Germinal center (tissue), 1 donor: ENCODE measurements at regions not wholly inside any gene's neighbourhood (a gene's known extent, or its start where the extent isn't known, plus 50 kb on each side); places are given as distances from the start of the nearest gene placed in this dataset.
"Not testable (repeated sequence)": the region's sequence is repeated elsewhere in the genome, so short reads cannot be mapped to it uniquely, and the experiment has no call there.

Source experiments
- DNase-seq: peaks from one replicate; pipeline ENCODE4 v3.0.0; 2012; ENCODE audit warnings: mixed read lengths, low spot score

DNA sequence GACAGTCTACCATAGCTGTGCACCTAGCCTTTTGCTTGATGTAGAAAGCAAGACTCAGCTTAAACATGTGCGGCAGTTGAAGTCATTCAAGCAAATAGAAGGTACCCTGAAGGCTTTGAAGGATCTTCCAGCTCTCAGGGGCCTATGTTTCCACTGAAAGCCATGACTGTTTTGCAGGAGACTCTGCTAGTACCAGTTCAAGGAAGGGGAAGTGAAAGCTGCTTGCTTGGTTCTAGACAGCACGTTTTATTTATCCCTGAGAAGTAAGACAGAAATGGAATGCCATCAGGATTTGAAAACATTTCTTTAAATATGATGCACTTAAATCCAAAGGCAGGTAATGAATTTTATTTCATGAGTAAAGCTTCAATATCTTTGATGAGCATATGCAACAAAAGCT, 311.4 kb downstream of the PDCD6IP start:
- peak; percentile 19 for DNase-seq

DNA sequence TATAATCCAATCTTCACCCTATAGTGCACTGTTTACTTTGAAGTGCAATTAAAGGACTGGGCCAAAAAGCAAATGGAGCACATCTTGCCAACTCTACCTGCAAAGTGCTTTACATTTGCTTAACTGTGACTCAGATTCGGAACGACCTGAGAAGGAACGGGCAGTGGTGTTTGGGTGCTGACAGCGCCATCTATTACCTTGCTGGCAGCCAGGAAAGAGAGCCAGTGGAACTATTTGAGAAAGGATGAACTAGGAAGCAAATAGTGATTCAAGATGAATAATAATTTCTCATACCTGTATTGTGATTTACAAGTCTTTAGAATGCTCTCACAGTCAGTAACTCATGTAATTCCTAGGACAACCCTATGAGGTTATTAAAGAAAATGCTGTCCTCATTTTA, 312.9 kb downstream of the PDCD6IP start:
- DNase-seq, result no peak

DNA sequence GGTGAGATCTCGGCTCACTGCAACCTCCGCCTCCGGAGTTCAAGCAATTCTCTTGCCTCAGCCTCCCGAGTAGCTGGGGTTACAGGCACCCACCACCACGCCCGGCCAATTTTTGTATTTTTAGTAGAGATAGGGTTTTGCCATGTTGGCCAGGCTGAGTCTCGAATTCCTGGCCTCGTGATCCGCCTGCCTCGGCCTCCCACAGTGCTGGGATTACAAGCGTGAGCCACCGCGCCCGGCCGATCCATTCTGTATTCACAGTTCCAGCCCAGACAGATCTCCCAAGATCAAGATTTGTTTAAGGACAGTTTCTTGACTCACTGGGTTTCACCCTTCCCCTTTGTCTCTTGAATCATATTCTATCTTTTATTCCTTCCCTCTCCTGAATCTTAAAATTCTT, 313.8 kb downstream of the PDCD6IP start:
- DNase-seq, result not testable (repeated sequence)

DNA sequence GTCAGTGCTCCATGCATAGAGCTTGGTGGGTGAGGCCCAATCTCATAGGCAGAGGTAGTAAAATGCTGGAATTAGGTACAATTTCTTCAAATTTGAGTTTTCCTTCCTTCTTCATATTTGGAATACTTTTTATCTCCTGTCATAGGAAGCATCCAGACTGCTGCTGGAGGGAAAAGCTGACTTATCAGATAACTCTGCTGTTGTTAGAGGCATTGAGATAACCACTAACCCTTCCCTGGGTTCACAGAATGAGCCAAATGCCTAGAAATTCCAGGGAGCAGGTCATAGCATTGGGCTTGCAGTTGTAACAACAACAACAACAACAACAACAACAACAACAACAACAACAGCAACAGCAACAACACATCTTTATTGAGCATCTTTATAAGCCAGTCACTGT, 332.7 kb downstream of the PDCD6IP start:
- DNase-seq, result no peak

DNA sequence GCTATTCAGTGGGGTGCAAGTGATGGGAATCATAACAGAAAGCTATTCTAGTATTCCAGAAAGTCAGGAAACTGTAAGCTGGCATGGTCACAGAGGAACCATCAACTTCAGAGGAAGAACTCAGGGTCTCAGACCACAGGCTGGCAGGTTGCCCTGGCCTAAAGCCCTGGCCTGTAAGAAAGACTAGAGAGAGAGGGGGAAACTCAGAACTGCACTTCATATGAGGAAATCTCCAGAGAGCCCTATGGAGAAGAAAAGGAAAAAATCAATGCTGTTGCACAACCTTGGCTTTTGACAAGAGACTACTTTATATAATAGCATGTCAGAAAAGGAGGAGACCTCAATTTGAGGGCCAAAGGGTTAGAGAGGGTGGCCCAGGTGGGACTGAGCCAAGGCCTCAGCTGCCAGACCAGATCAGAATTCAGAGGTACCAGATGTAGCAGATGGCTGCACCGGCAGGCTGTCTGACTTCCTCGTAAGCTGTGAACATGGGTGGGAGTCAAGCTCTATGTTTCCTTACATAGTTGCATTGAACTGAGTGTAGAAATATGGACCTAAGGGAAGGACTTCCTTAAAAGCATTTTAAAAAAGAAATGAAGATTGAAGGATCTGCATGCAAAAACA, 333.8 kb downstream of the PDCD6IP start:
- no peak for DNase-seq

DNA sequence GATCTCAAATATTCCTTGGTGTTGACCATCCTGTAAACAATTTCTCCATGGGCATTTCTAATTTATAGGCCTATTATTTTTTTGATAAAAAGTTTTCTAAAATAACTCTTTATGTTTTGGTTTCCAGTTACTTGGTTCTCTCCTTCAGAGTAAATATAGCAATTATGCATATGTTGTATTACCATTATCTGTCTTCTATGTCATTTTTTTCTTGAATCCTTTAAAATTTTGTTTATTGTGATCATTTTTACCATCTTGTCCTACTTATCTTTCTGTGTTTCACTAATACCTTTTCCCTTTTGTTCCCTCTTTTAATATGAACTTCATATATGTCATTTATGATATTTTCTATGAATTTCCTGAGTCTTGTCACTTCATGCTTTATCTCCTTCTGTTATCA, 341.1 kb downstream of the PDCD6IP start:
- no peak for DNase-seq

DNA sequence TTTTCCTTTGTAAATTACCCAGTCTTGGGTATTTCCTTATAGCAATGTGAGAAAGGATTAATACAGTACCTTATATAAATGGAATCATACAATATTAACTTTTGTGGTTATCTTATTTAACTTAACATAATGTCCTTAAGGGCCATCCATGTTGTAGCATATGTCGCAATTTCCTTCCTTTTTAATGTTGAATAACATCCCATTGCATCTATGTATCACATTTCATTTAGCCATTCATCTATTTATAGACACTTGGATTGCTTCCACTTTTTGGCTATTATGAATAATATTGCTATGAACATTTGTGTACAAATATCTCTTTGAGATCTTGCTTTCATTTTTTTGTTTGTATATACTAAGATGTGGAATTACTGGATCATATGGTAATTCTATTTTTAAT, 342.2 kb downstream of the PDCD6IP start:
- no peak for DNase-seq

DNA sequence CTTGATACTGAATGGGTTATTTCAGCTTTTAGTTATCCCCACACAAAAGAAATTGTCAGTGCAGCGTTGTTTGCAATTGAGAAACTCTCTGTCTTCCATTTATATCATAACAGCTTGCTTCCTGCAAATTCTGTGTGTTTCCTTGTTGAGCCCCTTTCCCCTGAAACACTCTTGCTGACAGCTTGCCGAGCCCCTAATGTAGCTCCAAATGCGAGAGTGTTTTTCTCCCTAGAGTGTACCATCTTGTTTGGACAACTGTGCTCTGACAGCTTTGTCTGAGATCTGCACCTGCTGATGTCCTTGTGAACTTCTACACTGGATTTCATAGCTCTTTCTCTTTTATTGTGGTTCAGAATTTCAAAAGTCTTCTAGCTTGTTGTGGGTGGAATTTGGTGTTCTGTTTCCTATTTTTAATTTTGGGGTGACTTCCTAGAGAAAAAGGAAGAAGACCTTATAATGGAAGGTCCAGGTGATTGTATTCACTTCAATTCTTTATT, 343.5 kb downstream of the PDCD6IP start:
- DNase-seq, result no peak

DNA sequence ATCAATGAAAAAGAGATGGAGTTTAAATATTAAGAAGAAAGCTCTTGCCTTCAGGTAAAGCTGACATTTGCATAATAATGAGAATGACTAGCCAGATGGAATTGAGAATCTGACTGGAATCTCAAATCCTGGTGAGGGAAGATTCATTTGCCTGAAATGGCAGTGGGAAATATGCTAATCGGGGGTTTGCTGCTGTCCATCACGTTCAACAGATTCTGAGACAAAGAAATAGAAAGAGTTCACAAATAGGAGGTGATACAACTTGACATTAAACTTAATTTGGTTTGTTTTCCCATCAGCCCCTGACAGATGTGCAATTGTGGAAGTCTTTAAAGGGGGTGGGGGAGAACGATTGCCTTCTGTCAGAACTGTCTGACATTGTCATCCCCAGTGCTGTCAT, 347.4 kb downstream of the PDCD6IP start:
- DNase-seq, result no peak

DNA sequence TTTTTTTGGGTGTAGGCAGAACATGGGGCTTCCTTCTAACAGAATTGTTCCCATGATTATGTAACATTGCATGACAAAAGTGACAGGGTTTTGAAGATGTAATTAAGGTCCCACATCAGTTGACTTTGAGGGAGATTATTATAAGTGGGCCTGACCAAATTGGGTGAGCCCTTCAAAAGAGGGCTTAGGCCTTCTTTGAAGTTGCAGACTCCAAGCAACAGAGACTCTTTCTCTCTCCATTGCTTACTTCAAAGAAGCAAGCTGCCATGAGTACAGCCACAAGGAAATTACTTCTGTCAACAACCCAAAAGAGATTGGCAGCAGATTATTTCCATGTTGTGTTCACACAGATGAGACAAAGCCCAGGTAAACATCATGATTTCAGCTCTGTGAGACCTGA, 348.2 kb downstream of the PDCD6IP start:
- no peak for DNase-seq

DNA sequence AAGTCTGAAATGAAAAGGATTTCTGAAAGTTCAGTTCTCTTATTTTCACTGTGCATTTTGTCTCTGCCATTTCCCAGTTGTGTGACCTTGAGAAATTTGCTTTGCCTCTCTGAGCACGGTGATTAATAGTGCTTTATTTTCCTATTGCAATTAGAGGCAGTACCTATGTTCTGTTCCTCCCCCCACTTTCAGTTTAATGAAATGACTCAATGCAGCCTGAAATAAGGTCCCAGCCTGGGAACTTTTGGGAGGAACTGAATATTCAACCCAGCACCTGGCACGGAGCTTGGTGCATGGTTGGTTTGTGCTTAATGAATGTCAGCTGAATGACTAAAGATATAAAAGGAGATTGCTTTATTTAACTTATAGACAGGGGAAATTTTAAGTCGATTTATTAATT, 352.6 kb downstream of the PDCD6IP start:
- DNase-seq, result no peak

DNA sequence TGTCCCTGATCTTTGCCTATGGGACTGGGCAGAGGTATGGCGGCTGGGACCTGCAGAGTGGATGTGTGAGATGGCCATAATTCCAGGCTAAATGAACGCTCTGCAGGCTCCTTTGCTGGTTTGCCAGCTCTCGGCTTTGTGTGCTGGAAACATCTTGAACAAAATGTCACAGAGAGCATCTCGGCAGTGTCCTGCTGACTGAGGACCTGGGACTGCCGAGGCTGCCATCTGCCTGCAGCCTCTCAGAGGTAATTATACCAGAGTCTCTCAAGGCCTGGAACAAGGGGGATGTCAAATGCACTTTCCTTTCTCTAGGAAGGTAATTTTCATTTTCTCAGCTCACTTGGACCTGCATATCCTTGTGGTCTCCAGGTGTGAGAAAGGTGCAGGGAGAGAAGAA, 354.2 kb downstream of the PDCD6IP start:
- DNase-seq, result no peak

DNA sequence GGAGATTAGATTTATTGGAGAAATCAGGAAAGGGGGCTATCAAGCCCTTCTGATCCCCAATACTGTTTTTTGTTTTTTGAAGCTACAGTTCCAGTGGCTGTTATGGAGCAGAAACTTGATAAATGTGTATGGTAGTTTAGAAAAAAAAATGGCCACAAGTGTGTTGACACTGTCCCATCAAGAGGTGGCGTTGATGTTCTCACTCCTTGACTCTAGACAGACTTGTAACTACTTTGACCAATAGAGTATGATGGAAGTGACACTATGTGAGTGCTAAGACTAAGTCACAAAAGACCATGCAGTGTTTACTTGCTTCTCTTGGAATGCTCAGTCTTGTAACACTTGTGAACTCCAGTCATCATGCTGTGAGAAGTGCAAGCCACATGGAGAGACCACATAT, 356.7 kb downstream of the PDCD6IP start:
- DNase-seq, result no peak

DNA sequence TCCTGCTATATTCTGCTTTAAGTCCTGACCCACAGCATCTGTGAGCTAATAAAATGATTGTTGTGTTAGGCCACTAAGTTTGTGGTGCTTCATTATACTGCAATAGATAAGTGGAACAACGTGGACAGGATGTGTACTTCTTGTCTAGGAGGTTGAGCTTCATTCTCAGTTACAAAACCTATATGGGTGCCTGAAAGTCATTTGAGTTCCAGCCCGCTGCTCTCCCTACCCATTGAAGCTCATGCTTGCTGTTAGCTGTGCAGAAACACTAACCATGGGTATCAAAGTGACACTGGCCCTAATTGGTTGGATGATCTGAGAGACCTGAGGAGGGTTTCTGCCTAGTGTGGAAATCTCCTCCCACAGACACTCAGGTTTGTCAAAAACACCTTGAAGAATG, 357.2 kb downstream of the PDCD6IP start:
- DNase-seq, result no peak

DNA sequence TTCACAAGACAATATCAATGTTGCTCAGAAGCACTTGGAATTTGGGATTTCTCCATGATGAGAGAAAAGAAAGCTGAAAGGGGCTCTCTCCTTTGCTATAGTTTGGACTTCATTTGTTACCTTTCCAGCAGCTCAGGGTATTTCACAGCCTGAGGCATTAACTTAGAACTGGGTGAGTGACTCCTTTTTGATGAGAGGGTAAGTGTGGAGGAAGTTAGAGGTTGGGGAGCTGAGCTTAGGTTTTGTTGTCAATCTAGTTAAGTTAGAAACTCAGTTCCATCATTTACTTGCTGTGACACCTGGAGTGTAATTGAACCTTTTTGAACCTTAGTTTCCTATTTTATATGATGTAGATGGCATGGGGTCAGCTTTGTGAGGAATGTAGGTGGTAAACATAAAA, 359.1 kb downstream of the PDCD6IP start:
- DNase-seq, result no peak

DNA sequence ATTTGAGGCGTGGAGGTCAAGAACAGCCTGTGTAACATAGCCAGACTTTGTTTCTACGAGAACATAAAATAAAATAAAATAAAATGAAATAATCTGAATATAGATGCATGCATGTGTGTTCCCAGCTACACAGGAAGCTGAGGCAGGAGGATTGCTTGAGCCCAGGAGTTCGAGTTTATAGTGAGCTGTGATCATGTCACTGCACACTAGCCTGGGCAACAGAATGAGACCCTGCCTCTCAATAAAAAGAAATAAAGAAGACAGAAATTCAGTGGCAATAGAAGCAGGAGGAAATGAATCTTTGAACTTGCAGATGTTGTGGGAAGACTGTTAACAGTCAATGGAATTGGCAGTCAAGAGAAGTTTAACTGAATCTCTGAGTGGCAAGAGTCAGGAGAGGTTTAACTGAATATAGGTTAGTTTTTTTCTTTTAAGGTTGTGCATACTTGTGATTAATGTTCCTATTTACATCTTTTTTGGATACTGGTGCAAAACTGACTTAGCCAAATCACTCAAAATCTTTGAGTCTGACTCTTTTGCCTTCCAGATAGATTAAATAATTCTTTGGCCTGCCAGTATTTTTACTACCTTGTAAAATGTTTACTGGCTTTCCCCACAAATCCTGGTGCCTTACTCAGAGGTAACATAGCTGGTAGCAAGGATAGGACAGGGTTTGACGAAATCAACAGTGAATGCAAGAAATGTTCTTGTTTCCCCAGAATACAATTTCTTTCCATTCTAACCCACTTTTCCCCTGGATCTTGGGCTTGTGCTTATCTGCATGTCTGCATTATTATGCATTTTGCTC, 361.4 kb downstream of the PDCD6IP start:
- no peak for DNase-seq

DNA sequence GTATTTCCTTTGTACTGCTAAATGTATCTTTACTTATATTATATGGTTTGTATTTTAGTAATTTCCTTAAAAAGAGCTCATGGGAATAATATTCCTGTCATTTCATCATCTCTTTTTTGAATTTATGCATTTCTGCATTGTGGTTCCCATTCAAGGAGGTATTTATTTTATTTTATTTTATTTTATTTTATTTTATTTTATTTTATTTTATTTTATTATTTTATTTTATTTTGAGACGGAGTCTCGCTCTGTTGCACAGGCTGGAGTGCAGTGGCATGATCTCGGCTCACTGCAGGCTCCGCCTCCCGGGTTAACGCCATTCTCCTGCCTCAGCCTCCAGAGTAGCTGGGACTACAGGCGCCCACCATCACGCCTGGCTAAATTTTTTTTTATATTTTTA, 371.2 kb downstream of the PDCD6IP start:
- DNase-seq, result not testable (repeated sequence)

DNA sequence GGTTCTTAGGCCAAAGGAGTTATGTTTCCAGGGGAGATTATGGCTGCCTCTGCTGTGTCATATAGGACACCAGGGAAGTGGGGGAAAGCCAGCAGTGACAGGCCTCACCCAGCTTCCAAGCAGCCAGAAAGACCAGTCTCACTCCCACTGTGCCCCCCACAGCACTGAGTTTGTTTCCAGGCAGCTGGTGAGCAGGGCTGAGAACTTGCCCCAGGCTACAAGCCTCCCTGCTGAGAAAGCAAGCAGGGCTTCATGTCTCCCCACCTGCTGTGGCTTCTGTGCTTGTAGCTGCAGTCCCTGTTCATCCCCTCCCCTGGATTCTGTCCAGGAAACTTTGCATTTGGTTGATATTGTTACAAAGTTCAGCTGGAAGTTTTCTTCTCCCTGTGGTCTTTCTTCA, 376.3 kb downstream of the PDCD6IP start:
- no peak for DNase-seq

DNA sequence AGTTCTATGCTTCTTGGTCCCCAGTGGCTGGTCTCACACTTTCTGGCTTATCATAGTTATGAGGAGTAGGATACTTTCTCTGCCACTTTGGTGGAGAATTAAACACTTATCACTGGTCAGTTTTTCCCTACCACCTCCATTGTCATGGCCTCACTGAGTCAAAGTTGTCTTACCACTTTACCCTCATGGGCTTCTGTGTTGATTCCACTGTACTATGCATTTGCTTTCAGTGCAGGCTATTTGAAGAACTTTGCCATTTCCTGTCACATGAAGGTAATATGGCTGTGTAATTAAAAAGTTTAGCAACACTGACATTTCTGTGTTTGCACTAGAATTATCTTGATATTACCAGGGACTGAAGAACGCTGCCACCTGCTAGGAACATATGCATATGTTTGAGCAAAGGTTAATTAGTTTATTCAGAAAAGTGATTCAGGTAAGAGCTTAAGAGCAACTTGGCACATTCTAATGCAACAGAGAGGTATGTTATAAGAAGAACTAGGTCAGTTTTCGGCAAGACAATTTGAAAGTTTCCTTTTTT, 377.3 kb downstream of the PDCD6IP start:
- no peak for DNase-seq

DNA sequence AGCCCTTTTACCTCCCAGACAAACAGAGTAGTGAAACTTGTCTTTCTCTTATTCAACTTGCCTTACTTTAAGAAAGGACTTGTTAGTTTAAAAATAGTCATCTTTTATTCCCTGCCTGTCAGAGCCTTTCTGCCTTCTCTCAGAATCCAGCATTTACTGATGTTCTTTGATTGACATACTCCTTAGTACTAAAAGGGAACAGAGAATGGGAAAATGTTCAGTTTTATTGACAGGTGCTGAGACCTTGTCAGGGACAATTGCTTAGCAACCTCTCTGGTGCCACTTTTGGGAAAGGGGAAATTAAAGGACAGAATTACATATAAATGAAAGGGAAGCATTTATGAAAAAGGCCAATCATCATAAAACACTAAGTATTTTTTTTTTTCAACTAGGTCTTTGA, 378.3 kb downstream of the PDCD6IP start:
- no peak for DNase-seq

DNA sequence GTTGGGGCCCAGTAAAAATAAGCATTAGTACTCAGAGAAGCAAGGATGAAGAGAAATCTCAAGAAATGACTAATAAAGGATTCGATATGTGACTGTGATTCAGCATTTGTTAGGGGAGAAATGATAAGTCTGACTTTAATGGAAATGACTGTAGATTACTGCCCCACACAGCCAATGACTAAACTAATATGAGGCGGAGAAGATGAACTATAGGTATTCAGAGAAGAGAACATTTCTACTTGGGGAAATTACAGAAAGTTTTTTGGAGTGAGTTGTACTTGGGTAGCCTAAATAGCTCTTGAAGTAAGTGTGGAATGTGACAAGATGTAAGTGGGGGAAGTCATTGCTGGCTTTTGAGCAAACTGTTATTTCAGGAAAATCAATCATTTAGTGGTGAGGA, 380.0 kb downstream of the PDCD6IP start:
- no peak for DNase-seq

DNA sequence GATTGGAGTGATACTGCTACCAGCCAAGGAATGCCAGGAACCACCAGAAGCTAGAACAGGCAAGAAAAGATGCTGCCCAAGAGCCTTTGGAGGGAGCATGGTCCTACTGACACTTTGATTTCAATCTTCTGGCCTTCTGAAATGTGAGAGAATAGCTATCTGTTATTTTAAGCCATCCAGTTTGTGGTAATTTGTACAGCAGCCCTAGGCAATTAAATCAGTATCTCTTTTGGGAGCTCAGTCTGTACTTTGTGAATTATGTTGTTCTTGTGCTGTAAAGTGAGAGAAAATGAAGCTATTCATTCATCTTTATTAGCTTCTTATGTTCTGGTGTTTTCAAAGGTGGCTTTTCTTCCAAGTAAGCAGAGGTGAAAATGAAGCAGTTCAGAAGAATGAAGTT, 381.3 kb downstream of the PDCD6IP start:
- no peak for DNase-seq

DNA sequence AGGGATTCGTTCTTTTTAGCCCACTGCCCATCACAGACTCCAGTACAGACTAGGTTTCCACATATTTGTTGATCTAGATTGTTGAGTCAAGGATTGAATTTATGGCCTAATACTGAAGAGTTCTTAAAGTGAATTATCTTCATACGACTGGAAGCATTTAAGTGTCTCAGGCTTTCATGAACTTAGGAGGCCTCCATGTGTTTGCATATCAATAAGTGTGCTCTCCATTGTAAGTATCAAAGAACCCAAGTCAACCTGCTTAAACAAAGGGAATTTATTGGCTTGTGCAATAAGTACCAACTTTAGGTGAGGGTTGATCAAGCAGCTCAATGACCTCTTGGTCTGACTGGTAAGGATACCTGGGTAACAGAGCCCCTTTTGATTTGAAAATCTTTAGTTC, 382.1 kb downstream of the PDCD6IP start:
- no peak for DNase-seq

DNA sequence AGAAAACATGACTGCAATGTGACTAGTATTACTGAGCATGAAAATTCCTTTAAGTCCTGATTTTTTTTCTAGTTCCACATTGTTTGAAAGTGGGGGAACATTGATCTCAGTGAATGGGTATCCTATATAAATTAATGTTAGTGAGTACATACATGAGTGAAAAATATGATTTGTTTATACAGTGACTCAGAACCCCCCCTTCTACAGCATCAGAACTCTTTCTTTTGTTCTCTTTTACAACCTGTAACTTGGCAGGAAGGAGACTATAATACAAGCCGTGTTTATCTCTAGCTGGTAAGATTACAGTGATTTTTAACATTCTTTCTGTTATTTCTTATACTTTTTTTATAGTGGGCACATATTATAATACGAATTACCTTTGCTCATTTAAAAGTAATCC, 384.7 kb downstream of the PDCD6IP start:
- no peak for DNase-seq
